PC-3 (cell line): ENCODE measurements at regions not wholly inside any gene's neighbourhood (a gene's known extent, or its start where the extent isn't known, plus 50 kb on each side); places are given as distances from the start of the nearest gene placed in this dataset.

Experiments used
- ATAC-seq: fragments of 200-7000 bp; cut with Tn5 transposase; 2 replicates; pipeline ENCODE4 v1.9.1; 2020; ENCODE audit warnings: mild to moderate bottlenecking, moderate library complexity
- BruUV-seq: library from RNA; stranded (reverse); fragments of 400-500 nt; replicated peaks from 2 replicates; lab custom pipeline; 2021; lab: Mats Ljungman, UMichigan
- CTCF ChIA-PET: fragments of 300-600 bp; sonication (Branson Sonifier 250); formaldehyde crosslinking; loops from one replicate; lab custom pipeline; 2022; ENCODE audit warnings: antibody characterized with exemption; lab: Charles Lee
- POLR2A ChIA-PET: fragments of 300-600 bp; sonication (Branson Sonifier 250); formaldehyde crosslinking; loops from one replicate; lab custom pipeline; 2022; ENCODE audit warnings: antibody characterized with exemption; ENCODE audit not compliant: unreplicated experiment; lab: Charles Lee
- DNase-seq: peaks from one replicate; pipeline ENCODE4 v3.0.0-alpha.2; 2015
- H2AFZ ChIP-seq: fragments of 300-600 bp; sonication (generic); 2 replicates; pipeline ENCODE4 v1.6.0; 2016; ENCODE audit warnings: antibody characterized with exemption, low read length
- H3F3A ChIP-seq: fragments of 300-600 bp; sonication (generic); one replicate; pipeline ENCODE4 v1.6.0; 2017; ENCODE audit warnings: antibody characterized with exemption, low read length, control low read depth, mild to moderate bottlenecking; ENCODE audit not compliant: unreplicated experiment
- H3K27ac ChIP-seq: fragments of 300-600 bp; sonication (generic); 2 replicates; pipeline ENCODE4 v1.5.1; 2016; ENCODE audit warnings: mild to moderate bottlenecking, low read length
- H3K27me3 ChIP-seq: fragments of 300-600 bp; sonication (generic); 2 replicates; pipeline ENCODE4 v1.6.1; 2016; ENCODE audit warnings: low read length, mixed read lengths
- H3K36me3 ChIP-seq: fragments of 300-600 bp; sonication (generic); 2 replicates; pipeline ENCODE4 v1.6.1; 2016; ENCODE audit warnings: low read depth, mixed run types, low read length, mixed read lengths
- H3K4me1 ChIP-seq: fragments of 300-600 bp; sonication (generic); 2 replicates; pipeline ENCODE4 v1.5.1; 2016; ENCODE audit warnings: low read length; ENCODE audit not compliant: insufficient read depth
- H3K4me2 ChIP-seq: fragments of 300-600 bp; sonication (generic); 2 replicates; pipeline ENCODE4 v1.6.0; 2016; ENCODE audit warnings: low read length
- H3K4me3 ChIP-seq: fragments of 300-600 bp; sonication (generic); 2 replicates; pipeline ENCODE4 v1.5.1; 2016; ENCODE audit warnings: mild to moderate bottlenecking, low read length, mixed read lengths
- H3K79me2 ChIP-seq: fragments of 300-600 bp; sonication (generic); 2 replicates; pipeline ENCODE4 v1.6.1; 2017; ENCODE audit warnings: low read length, mixed read lengths
- H3K9ac ChIP-seq: fragments of 300-600 bp; sonication (generic); 2 replicates; pipeline ENCODE4 v1.6.0; 2016; ENCODE audit warnings: mild to moderate bottlenecking, low read length
- H3K9me2 ChIP-seq: fragments of 300-600 bp; sonication (generic); replicated peaks from 2 replicates; pipeline ENCODE4 v1.6.1; 2016; ENCODE audit warnings: mixed run types, low read length, mixed read lengths
- H3K9me3 ChIP-seq: fragments of 300-600 bp; sonication (generic); 2 replicates; pipeline ENCODE4 v1.6.1; 2016; ENCODE audit warnings: low read length, mixed read lengths
- H4K20me1 ChIP-seq: fragments of 300-600 bp; sonication (generic); 2 replicates; pipeline ENCODE4 v1.6.1; 2016; ENCODE audit warnings: low read length, mixed read lengths
- EZH2 ChIP-seq: fragments of 300-600 bp; sonication (generic); IDR thresholded peaks from one replicate; pipeline ENCODE4 v1.6.1; 2017; ENCODE audit warnings: antibody characterized with exemption, mild to moderate bottlenecking, low read length; ENCODE audit not compliant: unreplicated experiment
- EZH2phosphoT487 ChIP-seq: fragments of 300-600 bp; sonication (generic); IDR thresholded peaks from 2 replicates; pipeline ENCODE4 v1.6.1; 2018; ENCODE audit warnings: mild to moderate bottlenecking, antibody characterized with exemption, low read length, borderline replicate concordance
- intact Hi-C: fragments of 100-400 bp; cut with micrococcal nuclease; formaldehyde crosslinking; loops from 2 replicates; pipeline ENCODE4 v1.9.0; 2023
- TF ChIP-seq, protein P1 (sequence below): fragments of 300-600 bp; sonication (generic); conservative IDR thresholded peaks from 2 replicates; pipeline ENCODE4 v1.5.1; 2017; ENCODE audit warnings: antibody characterized with exemption, low read depth, mild to moderate bottlenecking, low read length

DNA sequence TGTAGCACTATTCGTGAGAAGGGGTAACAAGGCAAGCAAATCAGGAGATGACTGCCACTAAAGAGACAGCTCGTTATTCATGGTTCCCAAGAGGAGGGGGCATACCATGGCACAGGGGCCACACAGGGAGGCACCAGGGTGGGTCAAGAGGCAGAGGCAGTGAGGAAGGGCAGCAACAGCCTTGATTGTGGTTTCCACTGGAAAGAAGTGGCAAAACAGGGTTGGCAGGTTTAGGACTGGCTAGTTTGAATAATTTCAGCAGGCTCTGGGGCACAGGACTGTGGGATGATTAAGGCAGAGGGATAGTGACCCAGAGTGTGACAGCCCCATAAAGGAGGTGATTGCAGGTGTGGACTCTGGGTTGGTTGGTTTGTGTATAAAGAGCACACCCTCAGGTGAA, 188.9 kb downstream of the CBLN1 start:
- H3K4me2 ChIP-seq, result no peak overlapping the region
- no peaks in the 10 kb centered on the region for H3K36me3 ChIP-seq
- ATAC-seq (no peak), DNase-seq (peak; percentile 57)
- no peak overlapping the region for H2AFZ ChIP-seq
- no peaks in the 10 kb centered on the region for H3F3A ChIP-seq
- intact Hi-C loops, result no loop called here
- TF ChIP-seq, protein P1, sequence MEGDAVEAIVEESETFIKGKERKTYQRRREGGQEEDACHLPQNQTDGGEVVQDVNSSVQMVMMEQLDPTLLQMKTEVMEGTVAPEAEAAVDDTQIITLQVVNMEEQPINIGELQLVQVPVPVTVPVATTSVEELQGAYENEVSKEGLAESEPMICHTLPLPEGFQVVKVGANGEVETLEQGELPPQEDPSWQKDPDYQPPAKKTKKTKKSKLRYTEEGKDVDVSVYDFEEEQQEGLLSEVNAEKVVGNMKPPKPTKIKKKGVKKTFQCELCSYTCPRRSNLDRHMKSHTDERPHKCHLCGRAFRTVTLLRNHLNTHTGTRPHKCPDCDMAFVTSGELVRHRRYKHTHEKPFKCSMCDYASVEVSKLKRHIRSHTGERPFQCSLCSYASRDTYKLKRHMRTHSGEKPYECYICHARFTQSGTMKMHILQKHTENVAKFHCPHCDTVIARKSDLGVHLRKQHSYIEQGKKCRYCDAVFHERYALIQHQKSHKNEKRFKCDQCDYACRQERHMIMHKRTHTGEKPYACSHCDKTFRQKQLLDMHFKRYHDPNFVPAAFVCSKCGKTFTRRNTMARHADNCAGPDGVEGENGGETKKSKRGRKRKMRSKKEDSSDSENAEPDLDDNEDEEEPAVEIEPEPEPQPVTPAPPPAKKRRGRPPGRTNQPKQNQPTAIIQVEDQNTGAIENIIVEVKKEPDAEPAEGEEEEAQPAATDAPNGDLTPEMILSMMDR, result no peak
- no peak for TF ChIP-seq EZH2phosphoT487
- TF ChIP-seq EZH2, result no peak
- no peaks in the 10 kb centered on the region for H3K9me3 ChIP-seq
- no TSS peak for BruUV-seq
- no peak overlapping the region for H3K27ac ChIP-seq
- peaks cover 3% of the 10 kb centered on the region; the same call in 1 of the 2 replicates for H3K4me1 ChIP-seq
- H4K20me1 ChIP-seq, result no peaks in the 10 kb centered on the region
- POLR2A ChIA-PET, result no interaction called here
- no peaks in the 10 kb centered on the region for H3K9me2 ChIP-seq
- no peak overlapping the region for H3K4me3 ChIP-seq
- H3K9ac ChIP-seq, result no peak overlapping the region
- CTCF ChIA-PET, result no interaction called here
- H3K27me3 ChIP-seq, result peaks cover 24% of the 10 kb centered on the region
- no peaks in the 10 kb centered on the region for H3K79me2 ChIP-seq

DNA sequence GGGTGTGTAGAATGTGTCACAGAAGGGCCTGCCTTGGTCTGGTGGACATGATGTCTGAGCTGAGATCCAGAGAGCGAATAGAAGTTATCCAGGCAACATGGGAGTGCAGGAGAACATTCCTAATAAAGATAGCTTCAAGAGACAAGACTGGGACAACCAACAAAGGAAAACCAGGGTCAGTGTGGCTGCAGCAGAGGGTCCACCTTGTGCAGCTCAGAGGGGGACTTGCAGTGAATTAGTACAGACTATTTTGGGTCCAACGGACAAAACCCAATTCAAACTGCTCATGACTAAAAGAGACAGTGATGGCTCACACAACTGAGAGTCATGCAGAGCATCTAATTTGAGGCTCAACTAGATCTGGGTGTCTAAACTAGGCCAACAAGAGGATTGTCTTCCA, 192.1 kb downstream of the CBLN1 start:
- DNase-seq, result no peak
- CTCF ChIA-PET, result no interaction called here
- POLR2A ChIA-PET, result no interaction called here

DNA sequence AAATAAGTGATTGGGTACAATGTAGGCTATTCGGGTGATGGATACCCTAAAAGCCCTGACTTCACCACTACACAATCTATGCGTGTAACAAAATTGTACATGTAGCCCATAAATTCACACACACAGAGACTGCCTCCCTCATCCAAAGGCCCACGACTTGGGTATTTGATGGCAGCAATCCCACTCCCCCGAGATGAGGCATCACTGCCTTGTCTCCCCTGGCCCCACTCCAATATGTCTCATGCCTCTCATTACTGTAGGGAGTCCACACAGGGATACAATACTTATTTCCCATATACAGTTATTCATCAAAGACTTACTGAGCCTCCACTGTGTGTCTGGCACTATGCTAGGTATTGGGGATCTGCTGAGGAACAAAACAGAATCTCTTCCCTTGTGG, 192.6 kb downstream of the CBLN1 start:
- no peak overlapping the region for H2AFZ ChIP-seq
- DNase-seq (no peak), ATAC-seq (no peak)
- H3K9me3 ChIP-seq, result no peaks in the 10 kb centered on the region
- H3K4me1 ChIP-seq, result peaks cover 3% of the 10 kb centered on the region; the same call in 1 of the 2 replicates
- H3K9me2 ChIP-seq, result no peaks in the 10 kb centered on the region
- peaks cover 7% of the 10 kb centered on the region; the same call in 1 of the 2 replicates for H3K27me3 ChIP-seq
- H3F3A ChIP-seq, result no peaks in the 10 kb centered on the region
- H3K9ac ChIP-seq, result no peak overlapping the region
- no TSS peak for BruUV-seq
- H3K36me3 ChIP-seq, result no peaks in the 10 kb centered on the region
- POLR2A ChIA-PET, result no interaction called here
- no peak for TF ChIP-seq EZH2
- TF ChIP-seq, protein P1, result no peak
- TF ChIP-seq EZH2phosphoT487, result no peak
- CTCF ChIA-PET, result no interaction called here
- intact Hi-C loops, result no loop called here
- no peak overlapping the region for H3K27ac ChIP-seq
- no peak overlapping the region for H3K4me2 ChIP-seq
- no peak overlapping the region for H3K4me3 ChIP-seq
- no peaks in the 10 kb centered on the region for H4K20me1 ChIP-seq
- no peaks in the 10 kb centered on the region for H3K79me2 ChIP-seq

More for the DNA sequence above, 192.1 kb downstream of the CBLN1 start:
- no peak for ATAC-seq
- no peak overlapping the region for H3K4me3 ChIP-seq
- peaks cover 3% of the 10 kb centered on the region; the same call in 1 of the 2 replicates for H3K4me1 ChIP-seq
- TF ChIP-seq, protein P1, result no peak
- TF ChIP-seq EZH2, result no peak
- TF ChIP-seq EZH2phosphoT487, result no peak
- no peaks in the 10 kb centered on the region for H3K9me3 ChIP-seq
- no peaks in the 10 kb centered on the region for H4K20me1 ChIP-seq
- H3K9ac ChIP-seq, result no peak overlapping the region
- intact Hi-C loops, result no loop called here
- BruUV-seq, result no TSS peak
- H3K27ac ChIP-seq, result no peak overlapping the region
- H3K36me3 ChIP-seq, result no peaks in the 10 kb centered on the region
- H2AFZ ChIP-seq, result no peak overlapping the region
- no peak overlapping the region for H3K4me2 ChIP-seq
- no peaks in the 10 kb centered on the region for H3F3A ChIP-seq
- peaks cover 7% of the 10 kb centered on the region; the same call in 1 of the 2 replicates for H3K27me3 ChIP-seq
- H3K9me2 ChIP-seq, result no peaks in the 10 kb centered on the region
- no peaks in the 10 kb centered on the region for H3K79me2 ChIP-seq
